Myocyte (in vitro differentiated cells): ENCODE measurements at regions not wholly inside any gene's neighbourhood (a gene's known extent, or its start where the extent isn't known, plus 50 kb on each side); places are given as distances from the start of the nearest gene placed in this dataset.

ENCODE experiments used
- DNase-seq: peaks from one replicate; pipeline ENCODE4 v3.0.0-alpha.2; 2012; ENCODE audit warnings: low read depth

GRCh38 chr15:87634361-87634760 is 622.2 kb downstream of the NTRK3 start:
- DNase-seq = no peak

GRCh38 chr15:87633525-87633924 is 623.0 kb downstream of the NTRK3 start:
- no peak for DNase-seq

- DNase-seq = no peak
Measured at GRCh38 chr15:87632364-87632763, 624.2 kb downstream of the NTRK3 start.

GRCh38 chr15:87631775-87632174 is 624.8 kb downstream of the NTRK3 start:
- DNase-seq = no peak

- DNase-seq = no peak
Measured at GRCh38 chr15:87631093-87631492, 625.4 kb downstream of the NTRK3 start.

- DNase-seq = no peak
Measured at GRCh38 chr15:87628311-87628710, 628.2 kb downstream of the NTRK3 start.

- no peak for DNase-seq
Measured at GRCh38 chr15:87626860-87627259, 629.7 kb downstream of the NTRK3 start.

- no peak for DNase-seq
Measured at GRCh38 chr15:87623832-87624231, 632.7 kb downstream of the NTRK3 start.

GRCh38 chr15:87620393-87620792 is 636.1 kb downstream of the NTRK3 start:
- DNase-seq = no peak

GRCh38 chr15:87619161-87619960 is 637.2 kb downstream of the NTRK3 start:
- peak; percentile 15 for DNase-seq

GRCh38 chr15:87618203-87618725 is 638.3 kb downstream of the NTRK3 start:
- no peak for DNase-seq

GRCh38 chr15:87614704-87615103 is 641.8 kb downstream of the NTRK3 start:
- no peak for DNase-seq

GRCh38 chr15:87610366-87610765 is 646.2 kb downstream of the NTRK3 start:
- no peak for DNase-seq

- DNase-seq = no peak
Measured at GRCh38 chr15:87609894-87610293, 646.6 kb downstream of the NTRK3 start.

- DNase-seq = peak; percentile 60
Measured at GRCh38 chr15:87609474-87609873, 647.1 kb downstream of the NTRK3 start.

- DNase-seq = no peak
Measured at GRCh38 chr15:87608238-87609028, 648.1 kb downstream of the NTRK3 start.

- DNase-seq = no peak
Measured at GRCh38 chr15:87606971-87607370, 649.6 kb downstream of the NTRK3 start.

- DNase-seq = no peak
Measured at GRCh38 chr15:87604857-87605446, 651.6 kb downstream of the NTRK3 start.

GRCh38 chr15:87602371-87602770 is 654.2 kb downstream of the NTRK3 start:
- DNase-seq = no peak

GRCh38 chr15:87599616-87600015 is 656.9 kb downstream of the NTRK3 start:
- no peak for DNase-seq

GRCh38 chr15:87597346-87598052 is 659.0 kb downstream of the NTRK3 start:
- DNase-seq = peak; percentile 19
